OCI-LY3 (cell line): ENCODE measurements at regions not wholly inside any gene's neighbourhood (a gene's known extent, or its start where the extent isn't known, plus 50 kb on each side); places are given as distances from the start of the nearest gene placed in this dataset.

Experiments used
- H2AFZ ChIP-seq: fragments of 200-600, 300-600 bp; shearing (Covaris generic); 2 replicates; pipeline ENCODE4 v1.6.0; 2014; ENCODE audit warnings: antibody characterized with exemption, low read depth, low read length
- H3K27ac ChIP-seq: fragments of 200-600, 300-600 bp; sonication (generic); 2 replicates; pipeline ENCODE4 v1.5.1; 2014; ENCODE audit warnings: mild to moderate bottlenecking, low read length, moderate library complexity, mixed read lengths
- H3K27me3 ChIP-seq: fragments of 200-600, 300-600 bp; sonication (generic); 2 replicates; pipeline ENCODE4 v1.6.1; 2014; ENCODE audit warnings: low read depth, low read length, mixed read lengths
- H3K36me3 ChIP-seq: fragments of 200-600, 300-600 bp; sonication (generic); replicated peaks from 2 replicates; pipeline ENCODE3; 2014; ENCODE audit warnings: low read depth, low read length, mixed read lengths
- H3K4me1 ChIP-seq: fragments of 300-600, 200-600 bp; sonication (generic); 2 replicates; pipeline ENCODE4 v1.6.1; 2014; ENCODE audit warnings: low read length, mixed read lengths
- H3K4me2 ChIP-seq: fragments of 200-600, 300-600 bp; sonication (generic); 2 replicates; pipeline ENCODE4 v1.6.1; 2014; ENCODE audit warnings: low read length, mixed read lengths
- H3K4me3 ChIP-seq: fragments of 300-600, 200-600 bp; sonication (generic); 2 replicates; pipeline ENCODE4 v1.5.1; 2014; ENCODE audit warnings: antibody characterized with exemption, mild to moderate bottlenecking, low read length, moderate library complexity
- H3K79me2 ChIP-seq: fragments of 300-600, 200-600 bp; shearing (Covaris generic); 2 replicates; pipeline ENCODE4 v1.6.1; 2014; ENCODE audit warnings: mild to moderate bottlenecking, low read length, mixed read lengths
- H3K9ac ChIP-seq: fragments of 300-600, 200-600 bp; shearing (Covaris generic); 2 replicates; pipeline ENCODE4 v1.6.0; 2014; ENCODE audit warnings: mild to moderate bottlenecking, low read length, moderate library complexity
- H3K9me3 ChIP-seq: fragments of 200-600, 300-600 bp; shearing (Covaris generic); 2 replicates; pipeline ENCODE4 v1.6.1; 2014; ENCODE audit warnings: low read length, mixed read lengths; ENCODE audit not compliant: insufficient read depth
- H4K20me1 ChIP-seq: fragments of 200-600, 300-600 bp; sonication (generic); 2 replicates; pipeline ENCODE4 v1.6.1; 2016; ENCODE audit warnings: low read length, mixed read lengths; ENCODE audit not compliant: insufficient read depth
- CTCF ChIP-seq: fragments of 200-600, 300-600 bp; sonication (generic); IDR thresholded peaks from 2 replicates; pipeline ENCODE4 v1.5.1; 2014; ENCODE audit warnings: antibody characterized with exemption, low read length, low read depth
- EZH2phosphoT487 ChIP-seq: fragments of 200-600 bp; shearing (Covaris generic); IDR thresholded peaks from 2 replicates; pipeline ENCODE4 v1.6.1; 2018; ENCODE audit warnings: antibody characterized with exemption, mixed run types, low read depth

- peak overlapping the region; percentile 30 for H3K4me2 ChIP-seq
- H3K9me3 ChIP-seq: no peaks in the 10 kb centered on the region
- H3K79me2 ChIP-seq: no peaks in the 10 kb centered on the region
- TF ChIP-seq CTCF: no peak
- no peak for TF ChIP-seq EZH2phosphoT487
- peak overlapping the region; percentile 1; the same call in 1 of the 2 replicates for H3K9ac ChIP-seq
- no peak overlapping the region for H2AFZ ChIP-seq
- peak overlapping the region; percentile 77 for H3K27ac ChIP-seq
- no peaks in the 10 kb centered on the region for H4K20me1 ChIP-seq
- H3K4me3 ChIP-seq: no peak overlapping the region
- peaks cover 50% of the 10 kb centered on the region for H3K4me1 ChIP-seq
- H3K27me3 ChIP-seq: no peaks in the 10 kb centered on the region
- no peaks in the 10 kb centered on the region for H3K36me3 ChIP-seq
Observed at GRCh38 chr11:86158704-86159580, 85.6 kb upstream of the EED start.

- H2AFZ ChIP-seq: no peak overlapping the region
Observed at GRCh38 chr11:86157797-86158378, 86.7 kb upstream of the EED start.

GRCh38 chr11:86156397-86156955, 87.6 kb upstream of the PICALM start:
- Histone ChIP-seq H3K27me3 (no peaks in the 10 kb centered on the region), H3K79me2 (no peaks in the 10 kb centered on the region), H3K9me3 (no peaks in the 10 kb centered on the region), H3K4me2 (no peak overlapping the region), H3K4me1 (peaks cover 54% of the 10 kb centered on the region), H3K4me3 (no peak overlapping the region), H4K20me1 (no peaks in the 10 kb centered on the region), H3K9ac (no peak overlapping the region), H3K27ac (no peak overlapping the region), H3K36me3 (no peaks in the 10 kb centered on the region), H2AFZ (peak overlapping the region; percentile 33)
- TF ChIP-seq EZH2phosphoT487 (no peak), CTCF (no peak)

More at GRCh38 chr11:86157797-86158378, 86.7 kb upstream of the EED start:
- Histone ChIP-seq H3K4me1 (peaks cover 50% of the 10 kb centered on the region), H3K79me2 (no peaks in the 10 kb centered on the region), H3K27me3 (no peaks in the 10 kb centered on the region), H4K20me1 (no peaks in the 10 kb centered on the region), H3K27ac (no peak overlapping the region), H3K9ac (no peak overlapping the region), H3K4me3 (no peak overlapping the region), H3K4me2 (no peak overlapping the region), H3K9me3 (no peaks in the 10 kb centered on the region), H3K36me3 (no peaks in the 10 kb centered on the region)
- no peak for TF ChIP-seq EZH2phosphoT487
- TF ChIP-seq CTCF: no peak

- H3K9me3 ChIP-seq: no peaks in the 10 kb centered on the region
- no peak overlapping the region for H3K9ac ChIP-seq
- TF ChIP-seq EZH2phosphoT487 (no peak), CTCF (no peak)
- H3K36me3 ChIP-seq: no peaks in the 10 kb centered on the region
- H3K4me1 ChIP-seq: peaks cover 51% of the 10 kb centered on the region
- no peak overlapping the region for H3K4me2 ChIP-seq
- H2AFZ ChIP-seq: no peak overlapping the region
- H3K79me2 ChIP-seq: no peaks in the 10 kb centered on the region
- H3K27me3 ChIP-seq: no peaks in the 10 kb centered on the region
- H4K20me1 ChIP-seq: no peaks in the 10 kb centered on the region
- no peak overlapping the region for H3K27ac ChIP-seq
- no peak overlapping the region for H3K4me3 ChIP-seq
Observed at GRCh38 chr11:86155200-86155844, 86.4 kb upstream of the PICALM start.
